Endothelial cell of umbilical vein (primary cell): ENCODE measurements at regions not wholly inside any gene's neighbourhood (a gene's known extent, or its start where the extent isn't known, plus 50 kb on each side); places are given as distances from the start of the nearest gene placed in this dataset.

ENCODE experiments used
- BruUV-seq: library from RNA; stranded (reverse); fragments of 400-500 nt; replicated peaks from 2 replicates; lab custom pipeline; 2021; lab: Mats Ljungman, UMichigan
- CTCF ChIA-PET: fragments of 300-600, 350-600 bp; sonication (Branson Sonifier 250); formaldehyde crosslinking; loops from one replicate; lab custom pipeline; 2021; ENCODE audit warnings: antibody characterized with exemption, inconsistent platforms; lab: Charles Lee
- POLR2A ChIA-PET: fragments of 300-600, 350-600 bp; sonication (Branson Sonifier 250); formaldehyde crosslinking; loops from one replicate; lab custom pipeline; 2021; ENCODE audit warnings: antibody characterized with exemption, inconsistent platforms; lab: Charles Lee
- DNase-seq: peaks from one replicate; pipeline ENCODE4 v3.0.0-alpha.2; 2011; ENCODE audit warnings: low read depth, low spot score
- FAIRE-seq: peaks from 2 replicates; lab custom pipeline; 2011; peaks lifted over from hg19 to GRCh38; lab: Jason Lieb, UNC
- H2AFZ ChIP-seq: 2 replicates; pipeline ENCODE4 v1.6.0; 2012; ENCODE audit warnings: low read depth, low read length, control low read depth, inconsistent platforms
- H3K27ac ChIP-seq: 2 replicates; pipeline ENCODE4 v1.5.1; 2011; ENCODE audit warnings: low read depth, mild to moderate bottlenecking, control low read depth, low read length, moderate library complexity; ENCODE audit not compliant: insufficient read depth
- H3K27me3 ChIP-seq, 2 experiments: 2 replicates each; pipeline versions ENCODE4 v1.6.0 to v1.6.1; 2011; ENCODE audit warnings: low read length in 2 of 2, mixed read lengths in 1 of 2; ENCODE audit not compliant: control insufficient read depth in 2 of 2, insufficient read depth in 2 of 2
- H3K36me3 ChIP-seq, 2 experiments: 2 replicates in 1 of 2; 3 replicates in 1 of 2; pipeline ENCODE4 v1.5.1; 2011; ENCODE audit warnings: low read length in 2 of 2, mild to moderate bottlenecking in 1 of 2, moderate library complexity in 1 of 2; ENCODE audit not compliant: control insufficient read depth in 2 of 2, insufficient read depth in 2 of 2; ENCODE audit errors: extremely low read depth in 1 of 2
- H3K4me1 ChIP-seq: 3 replicates; pipeline ENCODE4 v1.5.1; 2011; ENCODE audit warnings: mild to moderate bottlenecking, low read length; ENCODE audit not compliant: control insufficient read depth, insufficient read depth; ENCODE audit errors: extremely low read depth
- H3K4me2 ChIP-seq: 2 replicates; pipeline ENCODE4 v1.6.1; 2011; ENCODE audit warnings: low read length, control low read depth, mixed read lengths; ENCODE audit not compliant: insufficient read depth
- H3K4me3 ChIP-seq, 3 experiments: fragments of 200-600 bp in 1 of 3; sonication (generic), shearing (Covaris generic) in 1 of 3; replicated peaks in 1 of 3; 2 replicates each; pipeline ENCODE4 v1.5.1; 2011 to 2016; ENCODE audit warnings: control low read depth in 3 of 3, low read length in 3 of 3, mild to moderate bottlenecking in 2 of 3, inconsistent platforms in 1 of 3, low read depth in 1 of 3, moderate library complexity in 1 of 3; ENCODE audit not compliant: insufficient read depth in 1 of 3
- H3K79me2 ChIP-seq: 2 replicates; pipeline ENCODE4 v1.6.0; 2012; ENCODE audit warnings: low read length, inconsistent platforms; ENCODE audit not compliant: control insufficient read depth, insufficient read depth
- H3K9ac ChIP-seq: replicated peaks from 2 replicates; pipeline ENCODE3; 2011; ENCODE audit warnings: low read length, control low read depth; ENCODE audit not compliant: insufficient read depth; ENCODE audit errors: extremely low read depth
- H3K9me1 ChIP-seq: replicated peaks from 3 replicates; pipeline ENCODE4 v1.6.0; 2011; ENCODE audit warnings: mild to moderate bottlenecking, low read length; ENCODE audit not compliant: control insufficient read depth, insufficient read depth; ENCODE audit errors: extremely low read depth
- H3K9me3 ChIP-seq: replicated peaks from 2 replicates; pipeline ENCODE4 v1.5.1; 2012; ENCODE audit warnings: low read length, inconsistent platforms; ENCODE audit not compliant: control insufficient read depth, insufficient read depth
- H4K20me1 ChIP-seq: replicated peaks from 2 replicates; pipeline ENCODE3; 2011; ENCODE audit warnings: mild to moderate bottlenecking, low read length; ENCODE audit not compliant: control insufficient read depth, insufficient read depth; ENCODE audit errors: extremely low read depth
- EZH2 ChIP-seq: IDR thresholded peaks from 2 replicates; pipeline ENCODE4 v1.6.1; 2012; ENCODE audit warnings: borderline replicate concordance, low read depth, mild to moderate bottlenecking, moderate library complexity, low read length, inconsistent platforms; ENCODE audit not compliant: severe bottlenecking
- FOS ChIP-seq: IDR thresholded peaks from 2 replicates; pipeline ENCODE4 v1.6.1; 2011; ENCODE audit warnings: mild to moderate bottlenecking, low read length, moderate library complexity, borderline replicate concordance; ENCODE audit not compliant: insufficient read depth
- GATA2 ChIP-seq: IDR thresholded peaks from 2 replicates; pipeline ENCODE4 v1.7.0; 2011; ENCODE audit warnings: low read depth, mild to moderate bottlenecking, moderate library complexity, mixed read lengths, low read length; ENCODE audit not compliant: insufficient read length, insufficient read depth
- JUN ChIP-seq: IDR thresholded peaks from 2 replicates; pipeline ENCODE4 v1.6.1; 2011; ENCODE audit warnings: borderline replicate concordance, low read depth; ENCODE audit not compliant: insufficient read length, insufficient read depth
- MYC ChIP-seq: IDR thresholded peaks from one replicate; pipeline ENCODE4 v1.6.1; 2011; ENCODE audit warnings: mild to moderate bottlenecking, low read depth, low read length
- POLR2A ChIP-seq: IDR thresholded peaks from 2 replicates; pipeline ENCODE4 v1.6.1; 2012; ENCODE audit warnings: low read depth, mild to moderate bottlenecking, control low read depth, low read length
- POLR2AphosphoS5 ChIP-seq: IDR thresholded peaks from 2 replicates; pipeline ENCODE4 v1.6.1; 2012; ENCODE audit warnings: low read depth, mild to moderate bottlenecking, control low read depth, low read length, moderate library complexity; ENCODE audit not compliant: insufficient read depth
- dilution Hi-C: fragments of 300-500 bp; cut with MboI; formaldehyde crosslinking; loops from one replicate; pipeline ENCODE4 v1.15.0; 2019; ENCODE audit warnings: low sequenced_read_pairs; ENCODE audit not compliant: extremely low pct_ligation_motif_present
- intact Hi-C: fragments of 100-400 bp; cut with micrococcal nuclease; formaldehyde crosslinking; loops from one replicate; pipeline ENCODE4 v1.10.0; 2022
- TF ChIP-seq, protein P1 (sequence below): IDR thresholded peaks from 2 replicates; pipeline ENCODE4 v1.6.1; 2011; ENCODE audit not compliant: insufficient read depth, insufficient read length
- TF ChIP-seq, protein P2 (sequence below), 2 donors: IDR thresholded peaks; 1 replicate in 1 of 2; 2 replicates in 1 of 2; pipeline ENCODE4 v1.5.1; 2011; ENCODE audit warnings: low read length in 2 of 2, mild to moderate bottlenecking in 2 of 2, moderate library complexity in 2 of 2, control low read depth in 1 of 2, inconsistent platforms in 1 of 2, low read depth in 1 of 2; ENCODE audit not compliant: insufficient read depth in 1 of 2; ENCODE audit errors: extremely low read depth in 1 of 2

DNA sequence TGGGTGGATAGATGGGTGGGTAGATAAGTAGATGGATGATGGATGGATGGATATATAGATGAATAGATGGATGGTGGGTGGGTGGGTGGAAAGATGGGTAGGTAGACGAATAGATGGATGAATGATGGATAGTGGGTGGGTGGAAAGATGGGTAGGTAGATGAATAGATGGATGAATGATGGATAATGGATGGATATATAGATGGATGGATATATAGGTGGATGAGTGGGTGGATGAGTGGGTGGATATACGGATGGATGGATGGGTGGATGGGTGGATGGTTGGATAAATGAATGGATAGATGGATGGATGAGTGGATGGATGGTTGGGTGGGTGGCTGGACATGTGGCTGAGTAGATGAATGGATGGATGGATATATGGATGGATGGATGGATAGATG, 53.1 kb upstream of the THY1 start:
- Histone ChIP-seq H3K4me3 (no peak overlapping the region), H3K4me2 (no peak overlapping the region), H3K27me3 (no peaks in the 10 kb centered on the region), H3K9me3 (no peaks in the 10 kb centered on the region), H3K9me1 (no peaks in the 10 kb centered on the region), H3K9ac (no peak overlapping the region), H4K20me1 (no peaks in the 10 kb centered on the region), H3K27ac (no peak overlapping the region), H3K79me2 (no peaks in the 10 kb centered on the region), H3K4me1 (no peaks in the 10 kb centered on the region), H3K36me3 (no peaks in the 10 kb centered on the region), H2AFZ (no peak overlapping the region)
- intact Hi-C loops (no loop called here), dilution Hi-C loops (no loop called here)
- FAIRE-seq (no peak), DNase-seq (no peak)
- BruUV-seq = no TSS peak
- ChIA-PET POLR2A (no interaction called here), CTCF (interaction anchor here (0.8 to 2.2 kb wide), 4 partner anchors 8 to 633 kb away, joined by 4 to 13 read pairs (median 6); no protein-coding TSS in a partner anchor)
- TF ChIP-seq MYC (no peak), FOS (no peak), JUN (no peak), EZH2 (no peak), POLR2AphosphoS5 (no peak), POLR2A (no peak), GATA2 (no peak)
- TF ChIP-seq, protein P1, sequence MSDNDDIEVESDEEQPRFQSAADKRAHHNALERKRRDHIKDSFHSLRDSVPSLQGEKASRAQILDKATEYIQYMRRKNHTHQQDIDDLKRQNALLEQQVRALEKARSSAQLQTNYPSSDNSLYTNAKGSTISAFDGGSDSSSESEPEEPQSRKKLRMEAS = no peak
- TF ChIP-seq, protein P2, sequence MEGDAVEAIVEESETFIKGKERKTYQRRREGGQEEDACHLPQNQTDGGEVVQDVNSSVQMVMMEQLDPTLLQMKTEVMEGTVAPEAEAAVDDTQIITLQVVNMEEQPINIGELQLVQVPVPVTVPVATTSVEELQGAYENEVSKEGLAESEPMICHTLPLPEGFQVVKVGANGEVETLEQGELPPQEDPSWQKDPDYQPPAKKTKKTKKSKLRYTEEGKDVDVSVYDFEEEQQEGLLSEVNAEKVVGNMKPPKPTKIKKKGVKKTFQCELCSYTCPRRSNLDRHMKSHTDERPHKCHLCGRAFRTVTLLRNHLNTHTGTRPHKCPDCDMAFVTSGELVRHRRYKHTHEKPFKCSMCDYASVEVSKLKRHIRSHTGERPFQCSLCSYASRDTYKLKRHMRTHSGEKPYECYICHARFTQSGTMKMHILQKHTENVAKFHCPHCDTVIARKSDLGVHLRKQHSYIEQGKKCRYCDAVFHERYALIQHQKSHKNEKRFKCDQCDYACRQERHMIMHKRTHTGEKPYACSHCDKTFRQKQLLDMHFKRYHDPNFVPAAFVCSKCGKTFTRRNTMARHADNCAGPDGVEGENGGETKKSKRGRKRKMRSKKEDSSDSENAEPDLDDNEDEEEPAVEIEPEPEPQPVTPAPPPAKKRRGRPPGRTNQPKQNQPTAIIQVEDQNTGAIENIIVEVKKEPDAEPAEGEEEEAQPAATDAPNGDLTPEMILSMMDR (IDR thresholded peaks at IDR 0.05; ENCODE audit: extremely low read depth in 1 of 2, insufficient read depth in 1 of 2, low read depth in 1 of 2, low read length in 2 of 2) = no peak
